ENCODE measurements at regions not wholly inside any gene's neighbourhood (a gene's known extent, or its start where the extent isn't known, plus 50 kb on each side); places are given as distances from the start of the nearest gene placed in this dataset.

- WGBS, 5 donors, result 82 to 89% (median 83%) methylated on average over 2 of the region's 2 CpGs
- intact Hi-C loops (cut with DNase I; ENCODE audit: low total_unique reads), result no loop called here
- DNase-seq, result no peak
Observed at GRCh38 chr3:3639078-3639477, 160.2 kb upstream of the LRRN1 start.

GRCh38 chr3:3636815-3637214, 162.4 kb upstream of the LRRN1 start:
- TF ChIP-seq POLR2A (IDR thresholded peaks at IDR 0.05) (no peak), POLR2AphosphoS5 (IDR thresholded peaks at IDR 0.05) (no peak), CTCF (IDR thresholded peaks at IDR 0.05 in 8 of 11, conservative IDR thresholded peaks at IDR 0.05 in 3 of 11) (no peak)
- intact Hi-C loops (cut with DNase I; ENCODE audit: low total_unique reads), result no loop called here
- 69 to 84% (median 76%) methylated on average over 2 of the region's 2 CpGs for WGBS, 5 donors
- no peak overlapping the region for H3K4me3 ChIP-seq
- no peak overlapping the region for H3K27ac ChIP-seq
- DNase-seq, result no peak
- no peaks in the 10 kb centered on the region for H3K36me3 ChIP-seq
- no peaks in the 10 kb centered on the region for H3K4me1 ChIP-seq
- no peaks in the 10 kb centered on the region for H3K9me3 ChIP-seq
- H3K27me3 ChIP-seq (replicated peaks in 1 of 7), result no peaks in the 10 kb centered on the region

More at GRCh38 chr3:3639078-3639477, 160.2 kb upstream of the LRRN1 start:
- no peaks in the 10 kb centered on the region for H3K9me3 ChIP-seq
- H3K4me3 ChIP-seq, result no peak overlapping the region
- TF ChIP-seq POLR2A (IDR thresholded peaks at IDR 0.05) (no peak), CTCF (IDR thresholded peaks at IDR 0.05 in 8 of 11, conservative IDR thresholded peaks at IDR 0.05 in 3 of 11) (no peak), POLR2AphosphoS5 (IDR thresholded peaks at IDR 0.05) (no peak)
- H3K27me3 ChIP-seq (replicated peaks in 1 of 7), result no peaks in the 10 kb centered on the region
- H3K4me1 ChIP-seq, result no peaks in the 10 kb centered on the region
- no peak overlapping the region for H3K27ac ChIP-seq
- H3K36me3 ChIP-seq, result no peaks in the 10 kb centered on the region

GRCh38 chr3:3635109-3635508, 164.1 kb upstream of the LRRN1 start:
- TF ChIP-seq POLR2AphosphoS5 (IDR thresholded peaks at IDR 0.05) (no peak), CTCF (IDR thresholded peaks at IDR 0.05 in 8 of 11, conservative IDR thresholded peaks at IDR 0.05 in 3 of 11) (no peak), POLR2A (IDR thresholded peaks at IDR 0.05) (no peak)
- H3K4me1 ChIP-seq, result no peaks in the 10 kb centered on the region
- no peak overlapping the region for H3K4me3 ChIP-seq
- no peaks in the 10 kb centered on the region for H3K9me3 ChIP-seq
- WGBS, 5 donors, result 0 to 95% (median 84%) methylated on average over 1 of the region's 1 CpG
- no peaks in the 10 kb centered on the region for H3K36me3 ChIP-seq
- H3K27me3 ChIP-seq (replicated peaks in 1 of 7), result no peaks in the 10 kb centered on the region
- intact Hi-C loops (cut with DNase I; ENCODE audit: low total_unique reads), result no loop called here
- DNase-seq, result no peak
- H3K27ac ChIP-seq, result no peak overlapping the region

- no peaks in the 10 kb centered on the region for H3K9me3 ChIP-seq
- 90 to 94% (median 92%) methylated on average over 6 of the region's 6 CpGs for WGBS, 5 donors
- H3K4me3 ChIP-seq, result no peak overlapping the region
- DNase-seq, result no peak
- H3K36me3 ChIP-seq, result no peaks in the 10 kb centered on the region
- H3K4me1 ChIP-seq, result no peaks in the 10 kb centered on the region
- TF ChIP-seq CTCF (IDR thresholded peaks at IDR 0.05 in 8 of 11, conservative IDR thresholded peaks at IDR 0.05 in 3 of 11), result no peak
- TF ChIP-seq POLR2AphosphoS5 (IDR thresholded peaks at IDR 0.05), result no peak
- TF ChIP-seq POLR2A (IDR thresholded peaks at IDR 0.05), result no peak
- no peaks in the 10 kb centered on the region for H3K27me3 ChIP-seq (replicated peaks in 1 of 7)
- intact Hi-C loops (cut with DNase I; ENCODE audit: low total_unique reads), result no loop called here
- H3K27ac ChIP-seq, result no peak overlapping the region
Observed at GRCh38 chr3:3634326-3634725, 164.9 kb upstream of the LRRN1 start.
